HL-60 (cell line): ENCODE measurements at regions not wholly inside any gene's neighbourhood (a gene's known extent, or its start where the extent isn't known, plus 50 kb on each side); places are given as distances from the start of the nearest gene placed in this dataset.
"Not testable (repeated sequence)": the region's sequence is repeated elsewhere in the genome, so short reads cannot be mapped to it uniquely, and the experiment has no call there.

ENCODE experiments used
- CTCF ChIP-seq: IDR thresholded peaks from one replicate; pipeline ENCODE4 v1.5.1; 2011; ENCODE audit warnings: low read length, control low read depth, inconsistent platforms; ENCODE audit not compliant: insufficient read depth
- GABPA ChIP-seq: IDR thresholded peaks from 2 replicates; pipeline ENCODE4 v1.6.1; 2012; ENCODE audit warnings: low read depth
- POLR2AphosphoS5 ChIP-seq: IDR thresholded peaks from 2 replicates; pipeline ENCODE4 v1.6.1; 2012; ENCODE audit warnings: low read depth
- TF ChIP-seq, protein P1 (sequence below): IDR thresholded peaks from 2 replicates; pipeline ENCODE4 v1.6.1; 2012; ENCODE audit warnings: low read depth; ENCODE audit not compliant: insufficient replicate concordance

- not testable (repeated sequence) for TF ChIP-seq CTCF, GABPA, POLR2AphosphoS5
- TF ChIP-seq, protein P1, sequence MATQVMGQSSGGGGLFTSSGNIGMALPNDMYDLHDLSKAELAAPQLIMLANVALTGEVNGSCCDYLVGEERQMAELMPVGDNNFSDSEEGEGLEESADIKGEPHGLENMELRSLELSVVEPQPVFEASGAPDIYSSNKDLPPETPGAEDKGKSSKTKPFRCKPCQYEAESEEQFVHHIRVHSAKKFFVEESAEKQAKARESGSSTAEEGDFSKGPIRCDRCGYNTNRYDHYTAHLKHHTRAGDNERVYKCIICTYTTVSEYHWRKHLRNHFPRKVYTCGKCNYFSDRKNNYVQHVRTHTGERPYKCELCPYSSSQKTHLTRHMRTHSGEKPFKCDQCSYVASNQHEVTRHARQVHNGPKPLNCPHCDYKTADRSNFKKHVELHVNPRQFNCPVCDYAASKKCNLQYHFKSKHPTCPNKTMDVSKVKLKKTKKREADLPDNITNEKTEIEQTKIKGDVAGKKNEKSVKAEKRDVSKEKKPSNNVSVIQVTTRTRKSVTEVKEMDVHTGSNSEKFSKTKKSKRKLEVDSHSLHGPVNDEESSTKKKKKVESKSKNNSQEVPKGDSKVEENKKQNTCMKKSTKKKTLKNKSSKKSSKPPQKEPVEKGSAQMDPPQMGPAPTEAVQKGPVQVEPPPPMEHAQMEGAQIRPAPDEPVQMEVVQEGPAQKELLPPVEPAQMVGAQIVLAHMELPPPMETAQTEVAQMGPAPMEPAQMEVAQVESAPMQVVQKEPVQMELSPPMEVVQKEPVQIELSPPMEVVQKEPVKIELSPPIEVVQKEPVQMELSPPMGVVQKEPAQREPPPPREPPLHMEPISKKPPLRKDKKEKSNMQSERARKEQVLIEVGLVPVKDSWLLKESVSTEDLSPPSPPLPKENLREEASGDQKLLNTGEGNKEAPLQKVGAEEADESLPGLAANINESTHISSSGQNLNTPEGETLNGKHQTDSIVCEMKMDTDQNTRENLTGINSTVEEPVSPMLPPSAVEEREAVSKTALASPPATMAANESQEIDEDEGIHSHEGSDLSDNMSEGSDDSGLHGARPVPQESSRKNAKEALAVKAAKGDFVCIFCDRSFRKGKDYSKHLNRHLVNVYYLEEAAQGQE = not testable (repeated sequence)
Measured at GRCh38 chrX:3411626-3412025, 65.2 kb upstream of the MXRA5 start.
